COLO668 (cell line): ENCODE measurements at regions not wholly inside any gene's neighbourhood (a gene's known extent, or its start where the extent isn't known, plus 50 kb on each side); places are given as distances from the start of the nearest gene placed in this dataset.

Experiments
- DNase-seq: peaks from one replicate; lab custom pipeline; 2025; ENCODE audit not compliant: unreplicated experiment; lab: John Stamatoyannopoulos, UW

DNA sequence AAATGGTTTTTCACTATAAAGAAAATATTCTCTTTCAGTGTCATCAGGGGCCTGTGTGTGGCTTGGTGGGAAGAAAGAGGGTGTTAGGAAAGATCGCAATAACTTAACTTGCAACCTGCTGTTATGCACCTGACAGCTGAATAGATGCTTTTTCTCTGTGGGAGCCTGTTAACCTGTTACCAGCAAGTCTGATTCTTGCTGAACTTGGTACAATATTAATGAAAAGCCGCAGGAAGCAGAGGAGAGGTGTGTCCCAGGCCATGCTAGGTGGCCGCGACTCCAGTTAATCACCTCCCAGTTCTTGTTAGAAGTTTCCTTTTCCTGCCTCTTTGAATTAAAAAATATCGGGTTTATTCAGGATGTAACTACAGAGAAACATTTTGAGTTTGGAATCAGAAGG, 494.8 kb upstream of the AGA start:
- DNase-seq = no peak

DNA sequence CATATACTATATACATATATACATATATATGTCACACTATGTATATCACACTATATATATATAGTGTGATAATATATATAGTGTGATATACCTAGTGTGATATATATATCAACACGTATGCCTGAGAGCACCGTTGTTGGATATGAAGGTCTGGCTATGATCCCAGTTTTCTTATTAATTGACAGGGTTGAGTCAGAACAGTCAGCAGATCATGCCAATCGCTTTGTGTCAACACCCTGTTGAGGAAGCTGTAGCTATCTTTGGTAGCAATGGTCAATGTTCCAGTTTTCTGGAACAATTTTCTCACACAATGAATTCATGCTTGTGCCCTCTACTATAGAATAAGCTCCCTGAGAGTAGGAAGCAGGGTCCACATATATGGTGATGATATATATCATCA, 496.0 kb upstream of the AGA start:
- DNase-seq = no peak

DNA sequence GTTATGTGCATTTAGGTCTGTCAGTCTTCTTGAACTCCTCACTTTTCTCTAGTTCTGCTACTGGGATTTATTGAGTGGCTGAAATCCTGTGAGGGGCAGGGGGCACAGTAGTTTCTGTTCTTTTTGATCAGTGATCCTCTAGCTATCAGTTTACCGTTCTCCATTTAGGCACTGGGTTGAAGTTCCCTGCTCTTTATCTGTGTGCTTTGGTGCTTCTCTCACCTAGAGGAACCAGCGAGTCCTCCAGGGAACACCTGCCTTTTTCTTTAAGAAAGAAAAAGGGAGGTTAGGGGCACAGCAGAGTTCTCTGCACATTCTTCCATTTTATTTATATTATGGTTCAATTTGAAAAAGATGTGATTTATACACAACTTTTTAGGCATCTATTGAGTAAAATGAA, 503.0 kb upstream of the AGA start:
- DNase-seq = no peak

DNA sequence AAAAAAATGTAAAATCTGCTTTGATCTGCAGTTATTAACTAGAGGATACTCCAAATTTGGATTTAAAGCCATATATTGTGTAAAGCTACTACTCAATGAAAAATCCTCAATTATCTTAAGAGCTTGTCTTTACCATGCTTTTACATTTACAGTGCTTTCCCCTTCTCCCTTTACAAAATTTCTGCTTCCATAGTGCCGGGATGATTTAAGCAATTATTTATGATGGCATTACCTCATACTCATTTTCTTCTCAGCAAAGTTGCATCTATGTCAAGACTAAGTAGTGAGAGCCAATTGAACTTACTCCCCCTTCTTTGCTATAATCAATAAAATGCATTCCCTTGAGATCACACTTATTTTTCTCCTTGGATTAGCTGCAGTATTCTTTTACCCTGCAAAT, 505.4 kb upstream of the AGA start:
- no peak for DNase-seq

DNA sequence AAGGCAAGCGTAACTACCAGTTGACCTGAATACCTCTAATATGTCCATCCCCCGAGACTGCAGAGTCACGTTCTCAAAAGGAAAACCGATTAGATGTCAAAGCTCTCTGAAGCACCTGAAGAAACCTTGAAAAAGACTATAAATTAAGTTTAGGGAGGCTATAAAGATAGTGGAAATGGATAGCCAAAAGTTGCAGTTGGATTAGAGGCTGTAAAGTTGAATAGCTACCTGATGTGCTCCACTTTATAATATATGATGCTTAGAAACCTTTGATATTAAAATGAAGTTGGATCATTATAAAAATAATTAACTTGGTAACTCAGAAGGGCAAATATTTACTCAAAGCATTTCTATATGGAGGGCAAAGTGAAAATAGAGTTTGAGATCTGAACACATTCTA, 506.6 kb upstream of the AGA start:
- DNase-seq = no peak

DNA sequence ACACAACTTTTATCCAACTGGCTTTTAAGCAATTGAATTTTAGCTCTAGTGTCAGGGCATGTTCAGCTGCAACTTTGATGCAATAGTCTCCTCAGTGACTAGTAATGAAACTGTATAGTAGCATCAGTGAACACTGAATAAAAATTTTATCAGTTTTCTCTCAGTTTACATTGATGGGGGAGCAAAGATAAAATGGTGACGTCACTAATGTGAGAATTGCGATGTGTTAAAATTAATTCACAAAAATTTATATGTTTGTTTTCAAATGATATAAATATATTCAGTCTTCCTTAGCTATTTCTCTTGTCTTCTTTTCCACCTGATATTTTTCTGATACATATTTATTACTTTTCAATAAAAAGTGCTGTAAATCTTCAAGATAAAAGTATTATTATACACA, 508.8 kb upstream of the AGA start:
- no peak for DNase-seq

DNA sequence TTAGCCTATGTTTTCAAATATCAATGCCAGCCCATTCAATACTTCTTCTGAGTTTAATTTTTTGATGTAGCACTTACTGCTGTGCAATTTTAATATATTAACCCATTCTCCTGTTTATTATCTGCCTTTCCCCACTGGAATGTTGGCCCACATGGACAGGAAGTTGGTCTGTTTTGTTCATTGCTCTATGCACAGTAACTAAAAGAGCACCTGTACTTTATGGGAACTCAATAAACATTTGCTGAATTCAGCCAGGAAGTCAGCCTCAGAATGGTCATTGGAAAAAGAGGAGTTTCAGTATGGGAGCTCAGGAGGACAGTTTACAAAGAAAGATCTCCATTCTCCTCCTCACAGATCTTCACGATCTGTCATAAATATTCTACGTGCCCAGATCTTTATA, 510.5 kb upstream of the AGA start:
- DNase-seq = no peak

DNA sequence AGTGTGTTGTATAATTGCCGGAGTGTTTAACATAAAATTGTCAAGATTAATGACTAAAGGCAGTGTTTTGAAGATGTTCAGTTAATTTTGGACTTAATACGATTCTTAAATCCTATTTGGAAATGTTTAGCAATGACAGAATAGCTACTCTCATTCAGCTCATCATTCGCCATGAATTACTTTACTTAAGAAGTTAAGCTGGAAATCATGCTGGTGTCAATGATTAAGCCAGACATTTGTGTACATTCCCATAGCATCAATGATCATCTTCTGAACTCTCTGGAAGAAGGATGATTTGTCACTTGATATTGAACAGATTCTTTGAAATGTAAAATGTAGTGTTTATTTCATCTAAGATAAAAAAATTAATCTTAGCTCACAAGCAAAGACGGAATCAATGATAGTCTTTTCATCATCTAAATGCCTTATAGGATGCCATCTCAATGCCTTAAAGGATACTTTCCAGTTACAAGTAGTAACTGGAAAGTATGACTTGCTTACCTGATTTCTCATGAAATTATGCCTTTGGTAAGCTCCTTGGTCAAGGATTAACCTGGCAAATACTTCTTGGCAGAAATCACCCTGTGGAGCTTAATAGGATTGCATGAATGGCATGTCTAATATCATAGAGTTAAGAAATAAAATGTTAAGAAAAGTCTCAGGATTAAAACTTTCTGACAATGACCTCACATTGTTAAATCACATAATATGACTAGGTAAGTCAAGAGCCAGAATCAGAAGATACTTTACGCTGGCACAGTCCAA, 515.5 kb upstream of the AGA start:
- no peak for DNase-seq

DNA sequence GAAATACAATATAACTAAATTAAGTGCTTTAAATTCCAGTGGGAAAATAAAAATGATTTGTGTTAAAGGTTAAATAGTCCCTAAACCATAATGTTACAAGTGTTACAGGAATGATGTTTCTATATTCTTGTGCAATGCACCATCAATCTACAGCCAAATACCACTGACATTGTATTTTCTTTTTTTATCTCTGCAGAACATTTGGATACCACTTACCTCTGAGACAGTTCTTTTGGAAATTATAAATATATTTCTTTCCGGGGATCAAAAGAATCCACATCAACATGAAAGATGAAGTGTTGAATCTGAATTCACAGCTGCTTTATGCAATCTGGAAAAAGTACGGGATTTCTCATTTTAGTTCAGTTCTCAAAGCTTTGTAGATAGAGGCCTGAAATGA, 518.3 kb upstream of the AGA start:
- no peak for DNase-seq

DNA sequence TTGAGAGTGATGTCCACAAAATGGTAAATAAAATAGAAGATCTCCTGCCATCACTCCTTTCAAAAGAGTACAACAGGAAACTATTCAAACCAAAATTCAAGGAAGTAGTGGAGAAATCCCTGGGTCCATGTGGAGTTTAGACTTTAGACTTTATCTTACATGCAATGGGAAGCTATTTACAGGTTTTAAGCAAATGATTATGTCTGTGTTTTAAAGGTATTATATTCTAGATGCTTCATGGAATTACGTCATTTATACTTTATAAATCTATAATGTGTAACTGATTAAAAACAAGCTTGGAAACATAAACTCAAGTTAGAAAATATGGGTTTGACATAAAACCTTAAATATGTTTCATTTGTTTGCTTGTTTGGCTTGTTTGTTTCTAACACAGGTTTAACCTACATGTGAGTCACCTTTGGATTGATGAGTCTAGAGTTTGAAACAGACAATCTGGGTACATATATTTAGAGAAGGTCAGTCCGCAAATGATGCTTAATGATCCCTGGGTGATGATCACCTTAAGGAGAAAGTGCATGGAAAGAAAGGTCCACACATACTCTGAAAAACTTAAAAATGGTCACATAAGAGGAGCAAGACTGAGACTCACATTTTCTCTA, 519.6 kb upstream of the AGA start:
- DNase-seq = no peak

DNA sequence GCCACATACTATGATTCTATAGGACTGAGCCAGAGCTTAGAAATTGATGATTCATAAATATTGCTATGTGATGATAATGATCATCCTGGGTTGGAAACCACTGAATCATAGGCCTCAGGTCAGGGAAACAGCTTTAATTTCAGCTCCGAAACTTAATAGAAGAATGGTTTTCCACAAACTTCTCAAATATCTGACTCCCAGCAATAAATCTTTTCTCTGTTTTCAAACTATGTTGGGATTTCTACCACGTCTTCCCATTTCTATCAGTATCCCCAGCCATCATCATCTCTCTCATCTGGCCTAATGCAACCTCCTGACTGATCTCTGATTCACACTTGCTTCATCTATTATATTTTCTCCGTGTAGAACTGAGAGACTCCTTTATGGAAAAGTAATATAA, 521.8 kb upstream of the AGA start:
- DNase-seq = no peak

DNA sequence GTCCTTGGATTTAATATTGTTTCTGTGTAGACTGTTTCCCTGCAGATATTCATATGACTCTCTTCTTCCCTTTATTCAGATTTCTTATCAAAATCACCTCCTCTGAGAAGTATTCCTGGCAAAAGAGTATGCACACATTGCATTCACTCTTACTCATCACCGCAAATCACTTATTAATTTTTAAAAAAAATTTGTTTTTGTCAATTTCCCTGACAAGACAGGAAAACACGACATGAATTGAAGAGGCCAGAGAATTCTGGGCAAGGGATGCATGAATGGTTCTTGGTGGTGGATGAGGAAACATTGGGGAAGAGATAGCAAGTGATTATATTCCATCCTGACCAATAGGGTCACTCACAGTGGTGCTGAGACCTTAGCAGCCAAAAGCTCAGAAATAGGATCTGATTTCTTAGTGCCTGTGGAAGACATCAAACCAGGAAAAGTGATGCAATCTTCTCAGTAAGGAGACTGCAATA, 522.5 kb upstream of the AGA start:
- DNase-seq = no peak

DNA sequence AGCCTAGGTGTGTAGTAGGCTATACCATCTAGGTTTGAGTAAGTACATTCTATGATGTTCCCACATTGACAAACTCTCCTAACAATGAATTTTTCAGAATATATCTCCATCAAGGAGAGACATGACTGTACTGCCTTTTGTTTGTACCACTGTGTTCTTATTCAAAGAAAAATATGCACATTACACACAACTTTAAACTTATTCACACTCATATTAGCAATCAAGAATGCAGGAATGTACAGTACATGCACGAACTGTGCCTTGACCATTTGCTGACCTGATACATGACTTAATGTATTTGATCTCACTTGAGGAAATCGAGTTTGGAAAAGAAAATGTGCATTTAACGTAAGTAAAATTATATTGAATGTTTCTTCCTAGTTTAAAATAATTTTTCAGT, 525.1 kb upstream of the AGA start:
- DNase-seq = no peak

DNA sequence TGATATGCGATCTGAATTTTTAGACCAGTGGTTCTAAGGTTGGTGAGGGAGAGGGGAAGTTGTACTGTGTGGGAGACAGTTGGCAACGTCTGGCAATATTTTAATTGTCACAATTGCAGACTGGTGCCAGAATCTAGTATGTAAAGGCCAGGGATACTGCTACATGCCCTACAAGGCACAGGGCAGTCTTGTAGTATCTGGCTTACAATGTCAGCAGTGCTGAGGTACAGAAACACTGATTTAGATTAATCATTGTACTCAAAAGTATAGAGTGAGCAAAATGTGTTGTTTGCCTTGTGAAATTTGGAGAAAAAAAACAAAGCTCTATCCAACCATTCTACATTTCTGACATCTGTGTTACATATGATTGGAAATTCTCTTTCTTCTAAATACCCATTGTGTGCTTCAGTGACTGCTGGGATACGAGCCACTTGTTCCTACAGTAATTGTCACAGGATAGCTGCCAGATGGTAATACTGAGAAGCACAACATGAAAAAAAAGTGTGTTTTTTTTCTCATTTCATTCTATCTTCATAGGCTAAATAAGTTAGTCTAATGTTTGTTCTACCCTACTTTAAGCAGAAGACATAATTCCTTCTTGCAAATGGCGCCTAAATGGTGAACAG, 526.7 kb upstream of the AGA start:
- DNase-seq = no peak

DNA sequence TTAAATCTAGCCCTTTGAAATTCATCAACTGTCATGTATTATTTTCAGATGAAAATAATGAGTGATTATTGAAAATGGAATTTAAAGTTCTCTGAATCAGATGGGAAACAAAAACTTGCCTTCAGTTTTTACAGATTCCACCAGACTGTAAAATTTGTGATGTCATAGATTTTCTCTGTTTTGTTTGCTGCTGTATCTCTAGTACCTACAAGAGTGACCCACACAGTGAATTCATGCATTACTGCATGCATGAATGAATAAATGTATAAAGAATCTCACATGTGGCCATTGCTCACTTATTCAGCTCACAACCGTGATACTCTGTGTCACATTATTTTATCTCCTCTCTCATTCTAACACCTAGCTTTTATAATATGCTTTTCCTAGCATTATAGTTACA, 532.2 kb upstream of the AGA start:
- DNase-seq = no peak

DNA sequence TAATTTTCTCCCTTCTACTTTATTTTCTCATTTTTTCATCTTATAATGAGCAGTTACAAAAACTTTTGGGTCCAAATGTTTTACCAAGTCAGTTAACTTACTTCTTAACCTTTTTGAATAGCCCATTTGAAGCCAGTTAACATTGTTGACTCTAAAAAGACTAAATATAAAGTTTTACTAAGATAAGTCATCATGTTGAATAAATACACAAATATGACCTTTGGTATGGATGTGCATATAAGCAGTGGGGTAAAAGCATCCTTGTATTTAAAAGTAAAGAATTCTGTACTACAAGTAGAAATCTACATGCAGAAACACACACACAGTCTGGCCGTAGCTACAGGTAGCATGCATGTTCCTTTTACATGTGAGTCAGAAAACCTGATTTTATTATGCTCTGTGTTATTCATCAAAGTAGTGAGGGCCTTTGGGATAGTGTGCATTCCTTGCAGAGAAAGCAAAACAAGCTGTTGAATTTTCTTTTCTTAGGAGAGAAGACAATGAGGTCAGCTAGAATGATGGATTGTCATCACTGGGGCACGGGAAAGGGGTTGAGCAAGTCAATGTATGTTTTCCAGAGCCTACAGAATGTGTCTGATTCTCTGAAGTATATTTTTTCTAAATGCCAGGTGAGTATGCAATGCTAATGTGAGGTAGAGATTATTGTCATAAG, 533.2 kb upstream of the AGA start:
- DNase-seq = no peak

DNA sequence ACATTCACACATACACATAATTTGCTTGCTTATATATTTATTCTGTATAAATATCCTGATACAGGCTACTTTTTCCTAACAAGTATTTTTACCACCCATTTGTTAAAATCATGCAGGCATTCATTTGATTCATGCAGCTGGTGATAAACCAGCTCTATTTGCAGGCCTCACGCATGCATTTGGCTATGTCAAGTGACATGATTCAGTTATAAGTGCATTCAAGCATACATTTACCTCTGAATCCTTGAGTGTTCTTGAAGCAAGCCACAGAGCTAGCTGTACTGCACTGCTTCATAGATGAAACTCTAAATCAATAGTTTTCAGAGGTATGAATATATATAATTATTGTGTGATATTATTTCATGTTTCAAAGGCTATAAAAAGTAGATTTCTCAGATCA, 544.0 kb upstream of the AGA start:
- no peak for DNase-seq

DNA sequence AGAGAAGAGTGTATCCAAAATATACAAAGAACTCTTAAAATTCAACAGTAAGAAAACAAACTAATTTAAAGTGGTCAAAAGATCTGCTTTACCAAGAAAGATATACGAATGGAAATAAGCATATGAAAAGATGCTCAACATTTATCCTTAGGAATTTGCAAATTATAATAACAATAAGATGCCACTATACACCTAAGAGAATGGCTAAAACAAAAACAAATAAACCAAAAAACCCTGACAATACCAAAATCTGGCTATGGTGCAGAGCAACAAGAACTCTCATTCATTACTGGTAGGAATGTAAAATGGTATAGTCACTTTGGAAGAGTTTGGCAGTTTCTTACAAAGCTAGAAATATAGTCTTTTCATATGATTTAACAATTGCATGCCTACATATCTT, 545.7 kb upstream of the AGA start:
- no peak for DNase-seq

DNA sequence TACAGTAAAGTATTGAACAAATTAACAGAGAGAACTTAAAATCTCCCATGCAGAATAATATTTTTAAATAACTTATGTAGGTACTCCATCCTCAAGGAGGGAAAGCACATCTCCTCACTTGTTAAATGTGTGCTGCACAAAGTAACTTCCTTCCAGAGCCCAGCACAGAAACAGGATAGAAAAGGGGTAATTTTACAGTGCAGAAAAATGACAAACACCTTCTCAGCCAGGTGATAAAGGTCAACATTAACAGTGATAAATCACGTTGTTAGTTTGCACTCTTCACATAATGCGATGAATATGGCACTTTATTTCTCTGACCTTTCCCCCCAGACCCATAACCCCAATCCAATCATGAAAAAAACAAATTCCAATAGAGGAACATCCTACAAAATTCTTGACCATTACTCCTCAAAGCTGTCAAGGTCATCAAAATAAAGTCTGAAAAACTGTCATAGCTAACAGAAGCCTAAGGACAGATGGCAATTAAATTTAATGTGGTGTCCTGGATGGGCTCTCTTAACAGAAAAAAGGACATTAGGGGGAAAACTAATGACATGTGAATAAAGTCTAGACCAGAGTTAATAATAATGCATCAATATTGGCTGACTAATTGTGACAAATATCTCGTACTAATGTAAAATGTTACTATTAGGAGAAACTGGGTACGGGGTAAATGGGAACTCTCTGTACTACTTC, 547.4 kb upstream of the AGA start:
- no peak for DNase-seq

DNA sequence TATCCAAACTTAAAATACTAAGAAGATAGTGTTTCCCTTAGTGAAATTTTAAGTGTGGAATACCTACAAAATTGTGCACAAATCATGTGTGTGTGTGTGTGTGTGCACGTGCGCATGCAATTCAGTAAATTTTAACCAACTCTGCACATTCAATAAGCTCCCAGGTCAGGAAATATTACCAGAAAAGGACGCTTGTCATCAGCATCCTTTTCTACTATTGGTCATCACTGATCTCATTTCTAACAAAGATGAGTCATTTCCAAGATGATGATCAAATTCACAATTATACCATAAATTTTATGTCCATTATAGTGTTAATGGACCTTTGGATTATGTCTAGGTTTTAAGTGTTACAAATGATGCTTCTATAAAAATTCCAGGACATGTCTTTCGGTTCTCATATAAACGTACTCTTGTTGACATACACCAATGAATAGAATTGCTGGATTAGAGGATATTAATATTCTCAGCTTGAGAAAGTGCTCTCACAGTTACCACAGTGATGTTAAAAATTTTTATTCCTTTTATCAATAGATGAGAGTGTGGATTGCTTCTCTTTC, 560.9 kb upstream of the AGA start:
- DNase-seq = no peak

DNA sequence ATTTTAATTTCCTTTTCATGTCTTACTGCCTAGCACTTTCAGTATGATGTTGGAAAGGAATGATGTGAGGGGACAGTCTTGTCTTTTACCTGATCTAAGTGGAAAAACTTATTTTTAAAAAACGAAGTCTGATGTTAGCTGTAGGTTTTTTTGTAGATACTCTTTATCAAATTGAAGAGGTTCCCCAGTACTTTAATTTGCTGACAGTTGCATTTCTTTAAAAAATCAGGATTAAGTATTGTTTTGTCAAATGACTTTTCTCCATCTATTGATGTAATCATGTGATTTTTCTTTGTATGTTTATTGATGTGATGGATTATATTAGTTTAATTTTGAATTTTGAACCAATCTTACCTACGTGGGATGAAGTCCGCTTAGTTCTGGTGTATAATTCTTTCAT, 568.4 kb upstream of the AGA start:
- DNase-seq = no peak
